ENCODE measurements at regions not wholly inside any gene's neighbourhood (a gene's known extent, or its start where the extent isn't known, plus 50 kb on each side); places are given as distances from the start of the nearest gene placed in this dataset.

DNA sequence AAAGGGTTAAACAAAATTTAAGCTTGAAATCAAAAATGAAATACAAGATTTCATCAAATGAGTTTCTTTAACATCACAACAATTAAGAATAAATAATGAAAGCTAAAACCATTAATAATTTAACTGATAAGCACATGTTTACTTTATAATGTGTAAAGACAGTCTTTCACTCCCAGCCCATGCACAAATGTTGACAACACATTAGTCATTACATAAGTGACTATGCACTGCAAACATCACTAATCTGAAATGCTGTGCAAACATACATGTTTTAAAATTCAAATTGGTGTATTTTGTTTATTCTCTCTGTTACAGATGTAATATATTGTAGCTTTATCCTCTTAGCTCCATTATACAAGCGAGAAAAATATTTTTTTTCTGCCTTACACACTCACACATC lies 220.6 kb upstream of the CPXCR1 start:
- TF ChIP-seq, protein P1, sequence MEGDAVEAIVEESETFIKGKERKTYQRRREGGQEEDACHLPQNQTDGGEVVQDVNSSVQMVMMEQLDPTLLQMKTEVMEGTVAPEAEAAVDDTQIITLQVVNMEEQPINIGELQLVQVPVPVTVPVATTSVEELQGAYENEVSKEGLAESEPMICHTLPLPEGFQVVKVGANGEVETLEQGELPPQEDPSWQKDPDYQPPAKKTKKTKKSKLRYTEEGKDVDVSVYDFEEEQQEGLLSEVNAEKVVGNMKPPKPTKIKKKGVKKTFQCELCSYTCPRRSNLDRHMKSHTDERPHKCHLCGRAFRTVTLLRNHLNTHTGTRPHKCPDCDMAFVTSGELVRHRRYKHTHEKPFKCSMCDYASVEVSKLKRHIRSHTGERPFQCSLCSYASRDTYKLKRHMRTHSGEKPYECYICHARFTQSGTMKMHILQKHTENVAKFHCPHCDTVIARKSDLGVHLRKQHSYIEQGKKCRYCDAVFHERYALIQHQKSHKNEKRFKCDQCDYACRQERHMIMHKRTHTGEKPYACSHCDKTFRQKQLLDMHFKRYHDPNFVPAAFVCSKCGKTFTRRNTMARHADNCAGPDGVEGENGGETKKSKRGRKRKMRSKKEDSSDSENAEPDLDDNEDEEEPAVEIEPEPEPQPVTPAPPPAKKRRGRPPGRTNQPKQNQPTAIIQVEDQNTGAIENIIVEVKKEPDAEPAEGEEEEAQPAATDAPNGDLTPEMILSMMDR (IDR thresholded peaks at IDR 0.05; ENCODE audit: low read depth, low read length): no peak
- DNase-seq (ENCODE audit: extremely low read depth, low read depth): no peak

DNA sequence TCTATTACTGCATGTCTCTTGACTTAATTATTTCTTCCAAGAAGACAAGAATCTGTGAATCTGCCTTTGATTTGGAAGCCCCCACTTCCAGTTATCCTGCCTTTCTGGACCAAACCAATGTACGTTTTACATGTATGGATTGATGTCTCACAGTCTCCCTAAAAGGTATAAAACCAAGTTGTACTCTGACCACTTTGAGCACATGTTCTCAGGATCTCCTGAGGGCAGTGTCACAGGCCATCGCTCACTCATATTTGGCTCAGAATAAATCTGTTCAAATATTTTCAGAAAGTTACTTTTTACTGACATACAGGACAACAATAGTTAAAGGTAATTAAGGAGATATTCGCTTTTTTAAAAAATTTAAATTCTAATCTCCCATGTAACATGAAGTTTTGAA lies 188.6 kb upstream of the CPXCR1 start:
- TF ChIP-seq, protein P1 (IDR thresholded peaks at IDR 0.05; ENCODE audit: low read depth, low read length): no peak
- DNase-seq (ENCODE audit: extremely low read depth, low read depth): no peak

DNA sequence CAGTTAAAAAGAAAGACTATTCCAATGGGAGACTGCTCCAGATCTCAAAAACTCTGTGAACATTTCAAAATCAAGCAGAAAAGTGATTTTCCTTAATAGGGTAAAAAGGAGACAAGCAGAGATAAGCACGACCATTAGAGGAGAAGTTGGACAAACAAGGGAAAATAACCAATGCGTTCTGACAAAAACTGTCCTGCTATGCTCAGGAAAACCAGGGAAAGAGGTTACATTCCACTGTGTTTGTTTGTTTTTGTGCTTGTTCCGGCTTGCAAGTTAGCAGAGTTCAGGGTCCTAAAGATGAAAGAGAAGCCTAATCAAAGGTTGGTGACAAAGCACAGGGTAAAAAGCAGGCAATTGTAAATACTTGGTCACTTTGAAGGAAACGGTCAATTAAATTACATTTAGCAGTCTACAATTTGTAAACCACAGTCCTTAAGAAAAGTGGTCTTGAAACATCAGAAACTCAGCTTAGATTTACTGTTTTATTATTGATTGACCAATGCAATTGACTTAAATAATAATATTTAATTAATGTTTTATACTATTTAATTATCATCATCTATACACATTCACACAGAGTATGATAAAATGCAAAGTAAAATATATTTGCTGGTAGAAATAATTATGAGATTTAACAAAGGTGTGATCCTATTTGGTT lies 186.2 kb upstream of the CPXCR1 start:
- DNase-seq (ENCODE audit: extremely low read depth, low read depth): no peak
- TF ChIP-seq, protein P1 (IDR thresholded peaks at IDR 0.05; ENCODE audit: low read depth, low read length): no peak

DNA sequence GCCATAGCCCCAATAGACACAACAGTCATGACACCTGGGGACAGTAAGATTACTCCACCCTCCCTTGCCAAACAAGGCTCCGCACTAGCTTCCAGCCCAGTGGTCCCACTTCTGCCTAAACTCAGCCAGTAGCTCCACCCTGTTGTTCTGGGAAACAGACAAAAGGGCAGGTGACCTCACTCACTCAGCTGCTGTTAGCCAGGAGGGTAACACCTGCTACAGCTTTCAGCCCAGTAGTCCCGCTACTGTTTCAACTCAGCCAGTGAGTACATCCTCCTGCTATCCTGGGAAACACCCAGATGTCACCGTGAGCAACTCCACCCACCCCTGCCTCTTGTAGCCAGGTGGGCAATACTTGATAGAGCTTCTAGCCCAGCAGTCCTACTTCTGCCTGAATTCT lies 162.7 kb upstream of the CPXCR1 start:
- TF ChIP-seq, protein P1 (IDR thresholded peaks at IDR 0.05; ENCODE audit: low read depth, low read length): no peak
- no peak for DNase-seq (ENCODE audit: extremely low read depth, low read depth)

DNA sequence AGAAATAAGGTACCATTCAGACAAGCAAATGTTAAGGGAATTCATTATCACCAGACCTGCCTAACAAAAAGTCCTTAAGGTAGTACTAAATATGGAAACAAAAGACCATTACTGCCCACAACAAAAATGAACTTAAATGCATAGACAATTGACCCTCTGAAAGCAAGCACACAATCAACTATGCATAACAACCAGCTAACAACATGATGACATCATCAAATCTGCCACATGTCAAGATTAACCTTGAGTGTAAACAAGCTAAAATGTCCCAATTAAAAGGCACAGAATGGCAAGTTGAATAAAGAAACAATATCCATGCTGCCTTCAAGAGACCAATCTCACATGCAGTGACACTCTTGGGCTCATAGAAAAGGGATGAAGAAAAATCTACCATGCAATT lies 160.7 kb upstream of the CPXCR1 start:
- TF ChIP-seq, protein P1 (IDR thresholded peaks at IDR 0.05; ENCODE audit: low read depth, low read length): no peak
- no peak for DNase-seq (ENCODE audit: extremely low read depth, low read depth)

DNA sequence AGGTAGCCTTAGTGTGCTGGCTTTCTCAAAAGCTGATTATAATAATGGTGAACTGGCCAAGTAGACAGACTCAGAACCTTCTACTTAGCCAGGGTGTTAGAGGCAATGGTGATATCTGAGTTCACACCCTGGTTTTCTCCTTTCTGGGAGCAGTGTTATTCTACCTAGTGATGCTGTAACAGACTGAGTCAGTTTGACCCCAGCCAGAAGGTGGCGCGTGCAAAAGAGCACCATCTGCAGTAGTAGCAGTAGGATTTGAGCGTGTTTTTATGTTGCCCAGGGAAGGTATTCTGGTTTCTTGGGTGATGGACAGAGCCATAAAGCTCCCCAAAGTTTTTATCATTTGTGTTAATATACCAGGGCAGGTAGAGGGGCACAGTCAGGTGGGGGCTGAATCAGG lies 143.8 kb upstream of the CPXCR1 start:
- DNase-seq (ENCODE audit: extremely low read depth, low read depth): no peak
- TF ChIP-seq, protein P1 (IDR thresholded peaks at IDR 0.05; ENCODE audit: low read depth, low read length): no peak

DNA sequence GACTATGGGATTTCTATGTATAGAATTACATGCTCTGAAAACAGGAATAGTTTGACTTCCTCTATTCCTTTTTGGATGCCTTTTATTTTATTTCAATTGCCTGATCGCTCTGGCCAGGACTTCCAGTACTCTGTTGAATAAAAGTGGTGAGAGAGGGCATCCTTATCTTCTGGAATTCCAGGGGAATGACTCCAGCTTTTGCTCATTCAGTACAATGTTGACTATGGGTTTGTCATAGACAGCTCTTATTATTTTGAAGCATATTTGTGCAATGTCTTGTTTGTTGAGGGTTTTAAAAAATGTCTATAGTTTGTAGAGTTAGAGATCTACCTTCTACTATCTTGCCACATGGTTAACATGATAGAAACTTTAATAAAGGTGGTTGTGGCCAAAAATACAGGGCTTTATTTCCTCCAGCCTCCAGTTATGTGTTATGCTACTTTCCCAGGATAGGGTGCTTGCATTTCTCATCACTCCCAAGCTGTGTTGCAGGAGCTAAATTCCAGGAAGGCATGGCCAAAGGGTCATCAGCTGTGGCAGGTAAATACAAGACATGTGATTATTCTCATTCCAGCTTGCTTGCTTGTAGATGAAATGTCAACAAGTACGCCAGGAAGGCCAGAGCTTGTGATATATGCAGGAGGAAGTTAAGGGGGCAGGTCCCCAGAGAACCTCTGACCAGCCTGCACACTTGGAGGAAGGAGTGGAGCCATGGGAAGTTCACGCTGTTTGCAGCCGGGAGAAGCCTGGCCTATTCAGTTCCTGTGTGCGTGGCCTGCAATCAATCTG lies 142.4 kb upstream of the CPXCR1 start:
- TF ChIP-seq, protein P1 (IDR thresholded peaks at IDR 0.05; ENCODE audit: low read depth, low read length): no peak
- no peak for DNase-seq (ENCODE audit: extremely low read depth, low read depth)
